SW 1271 (cell line): ENCODE measurements at regions not wholly inside any gene's neighbourhood (a gene's known extent, or its start where the extent isn't known, plus 50 kb on each side); places are given as distances from the start of the nearest gene placed in this dataset.

Experiments used
- DNase-seq, 2 experiments: peaks; one replicate each; lab custom pipeline; 2025; lab: John Stamatoyannopoulos, UW

DNA sequence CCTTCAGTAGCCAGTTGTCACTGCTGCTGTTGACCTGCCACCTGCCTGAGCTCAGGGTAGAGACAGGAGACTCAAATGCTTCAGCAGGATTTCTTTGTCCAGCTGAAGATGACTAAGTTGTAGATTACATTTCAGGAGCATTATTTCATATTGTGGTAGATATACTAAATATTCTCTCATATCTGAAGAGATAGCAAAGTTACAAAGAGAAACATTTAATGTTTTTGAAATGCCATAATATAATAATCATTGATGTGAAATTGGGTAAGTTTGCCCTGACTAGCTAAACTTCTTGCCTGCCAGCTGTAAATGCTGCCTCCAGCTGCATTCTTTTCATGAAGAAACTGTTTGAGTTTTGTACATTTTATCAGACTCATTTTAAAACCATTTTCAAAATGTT is 247.6 kb upstream of the CNKSR2 start:
- no peak for DNase-seq

DNA sequence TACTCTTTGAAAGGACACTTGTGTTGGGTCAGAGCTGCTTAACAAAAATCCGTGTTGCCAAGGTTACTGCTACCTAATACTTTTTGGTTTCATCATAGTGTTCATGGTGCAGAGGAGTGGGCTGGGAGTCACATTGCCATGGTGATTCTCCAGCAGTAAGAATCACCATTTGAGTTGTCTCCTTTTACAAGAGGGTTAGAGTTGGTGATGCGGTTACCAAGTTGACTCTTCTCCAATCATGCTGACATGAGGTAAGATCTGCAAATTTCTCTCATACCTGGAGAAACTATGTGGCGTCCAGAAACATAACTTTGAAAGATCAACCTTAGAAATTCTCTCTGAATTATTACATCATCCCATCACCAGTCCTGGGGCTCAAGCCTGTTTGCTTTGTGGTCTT is 242.9 kb upstream of the CNKSR2 start:
- DNase-seq, result no peak

- no peak for DNase-seq
Measured at GRCh38 chrX:21131786-21132185, 242.4 kb upstream of the CNKSR2 start.

DNA sequence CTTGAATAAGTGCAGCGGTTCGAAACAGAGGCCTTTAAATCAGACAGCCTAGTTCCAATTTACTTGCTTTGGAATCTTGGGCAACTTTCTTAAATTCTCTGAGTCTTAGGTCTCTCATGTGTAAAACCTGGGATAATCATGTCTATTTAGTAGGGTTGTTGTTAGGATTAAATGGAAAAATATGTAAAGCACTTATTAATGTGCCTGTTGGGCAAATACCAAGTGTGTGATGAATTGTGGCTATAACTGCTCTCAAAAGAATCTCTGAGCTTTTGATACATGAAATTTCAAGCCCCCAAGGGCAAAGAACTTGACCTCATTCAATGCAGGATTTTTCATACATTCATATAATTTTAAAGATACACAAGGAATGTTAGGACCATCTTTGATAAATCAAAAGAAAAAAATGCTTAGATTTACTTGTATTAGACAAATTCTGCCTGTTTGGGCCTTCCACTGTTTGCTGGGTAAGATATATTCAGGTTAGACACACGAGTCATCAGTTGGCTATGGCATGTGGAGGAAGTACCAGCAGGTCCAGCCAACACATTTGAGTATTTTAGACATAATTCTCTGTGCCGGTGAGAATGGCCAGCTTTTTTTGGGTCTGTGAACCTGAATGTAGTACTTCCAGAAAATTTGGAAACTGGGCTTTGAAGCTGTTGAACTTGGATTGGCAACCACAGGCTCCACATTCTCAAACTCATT is 241.4 kb upstream of the CNKSR2 start:
- DNase-seq, result no peak

DNA sequence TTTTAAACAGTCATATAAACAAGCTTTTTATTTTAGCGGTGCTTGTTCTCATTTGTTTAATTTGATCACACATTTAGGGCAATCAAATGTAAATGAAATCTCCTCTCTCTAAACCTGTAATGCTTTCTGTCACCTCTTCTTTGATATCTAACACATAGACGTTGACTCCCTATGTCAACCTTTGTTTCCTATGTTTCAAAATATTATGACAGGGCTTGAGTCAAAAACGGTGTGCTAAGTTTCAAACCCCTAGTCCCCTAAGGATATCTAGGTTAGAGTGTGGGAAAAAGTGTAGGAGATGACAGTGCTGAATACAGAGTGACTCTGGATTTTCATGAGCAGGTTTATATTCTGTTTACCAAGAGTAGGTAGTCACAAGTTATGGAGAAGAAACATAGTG is 224.0 kb upstream of the CNKSR2 start:
- DNase-seq, result no peak

- DNase-seq, result no peak
Measured at GRCh38 chrX:21151051-21151450, 223.2 kb upstream of the CNKSR2 start.

GRCh38 chrX:21153033-21153432 is 221.2 kb upstream of the CNKSR2 start:
- DNase-seq, result no peak

- no peak for DNase-seq
Measured at GRCh38 chrX:21153503-21153902, 220.7 kb upstream of the CNKSR2 start.

DNA sequence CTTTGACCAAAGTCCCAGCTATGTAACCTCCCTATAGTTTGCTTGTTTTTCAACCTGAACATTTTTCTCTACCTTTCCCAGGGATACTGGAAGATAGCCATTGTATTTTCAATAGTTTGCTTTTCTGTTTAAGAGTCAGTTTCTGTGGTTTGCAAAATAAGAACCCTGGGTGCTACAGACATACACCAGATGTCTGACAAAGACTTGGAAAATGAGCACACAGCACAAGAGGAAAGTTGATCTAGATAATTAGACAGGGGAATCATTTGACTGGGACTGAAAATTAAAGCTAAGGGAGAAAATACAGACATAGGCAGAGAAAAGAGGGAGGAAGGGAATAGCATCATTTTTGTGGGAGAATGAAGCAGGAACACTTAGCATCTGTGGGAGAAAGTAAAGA is 218.3 kb upstream of the CNKSR2 start:
- no peak for DNase-seq

DNA sequence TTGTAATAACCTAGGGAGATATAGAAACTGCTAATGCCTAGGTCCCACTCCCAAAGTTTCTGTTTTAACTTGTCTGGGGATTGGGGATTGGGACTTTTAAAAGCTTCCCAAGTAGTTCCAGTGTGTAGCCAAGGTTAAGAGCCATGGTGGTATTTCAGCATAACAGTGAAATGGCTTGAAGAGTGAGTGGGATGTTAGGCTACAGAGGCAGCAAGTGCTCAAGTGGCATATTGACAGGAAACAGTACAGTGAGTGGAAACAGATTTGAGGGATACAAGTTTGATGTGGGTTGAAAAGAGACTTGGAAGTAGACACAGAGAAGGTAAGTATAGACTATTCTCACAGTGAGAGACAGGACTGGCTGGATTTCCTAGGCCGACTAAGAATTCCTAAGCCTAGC is 217.6 kb upstream of the CNKSR2 start:
- DNase-seq, result no peak

GRCh38 chrX:21158678-21159077 is 215.5 kb upstream of the CNKSR2 start:
- DNase-seq, result no peak

DNA sequence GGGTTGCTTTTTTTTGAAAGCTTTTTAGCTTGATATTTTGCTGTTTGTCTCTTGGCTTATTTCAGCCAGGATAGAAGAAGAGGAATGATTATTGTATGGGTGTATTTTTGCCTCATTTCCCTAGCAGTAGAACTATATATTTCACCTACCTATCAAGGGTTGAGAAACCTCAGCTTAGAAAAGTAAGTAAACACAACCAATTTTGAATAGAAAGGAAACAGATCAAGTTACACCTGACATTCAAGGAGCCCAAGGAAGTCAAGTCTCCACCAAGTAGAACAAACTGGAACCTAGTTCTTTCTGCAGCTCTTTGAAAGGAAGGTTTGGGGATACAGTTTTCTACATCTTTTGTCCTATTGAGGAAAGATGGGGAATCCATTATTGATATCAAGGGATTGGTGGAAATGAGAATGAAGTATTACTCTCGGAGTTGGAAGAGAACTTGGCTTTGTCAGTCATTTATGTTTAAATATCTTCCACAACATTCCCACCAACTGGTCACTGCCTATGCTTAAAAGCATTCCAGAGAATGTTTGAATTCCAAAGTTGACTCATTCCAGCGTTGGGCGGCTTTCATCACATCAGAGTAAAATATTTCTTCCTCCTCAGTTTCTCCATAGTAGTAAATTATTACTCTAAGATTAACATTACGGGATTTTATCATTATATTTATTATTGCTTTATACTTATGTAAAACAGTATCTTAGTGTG is 207.8 kb upstream of the CNKSR2 start:
- DNase-seq, result peak in 1 of 2 experiments; percentile 28

DNA sequence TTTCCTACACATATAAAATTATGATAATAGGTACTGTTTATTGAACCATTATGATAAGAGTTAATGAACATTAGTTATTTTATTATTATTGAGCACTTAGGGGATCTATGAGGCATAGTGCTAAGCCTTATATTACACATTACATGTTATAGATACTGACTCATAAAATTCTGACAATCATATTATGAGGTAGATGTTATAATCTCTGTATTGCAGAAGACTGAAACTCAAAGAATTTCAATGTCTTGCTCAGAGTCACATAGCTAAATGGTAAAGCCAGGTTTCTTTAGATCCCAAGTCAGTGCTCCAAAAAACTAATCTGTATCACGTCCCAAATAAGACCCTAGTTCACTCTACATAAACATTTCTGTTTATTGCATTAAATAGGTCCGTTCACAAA is 207.2 kb upstream of the CNKSR2 start:
- no peak for DNase-seq

GRCh38 chrX:21167494-21167893 is 206.7 kb upstream of the CNKSR2 start:
- no peak for DNase-seq

- DNase-seq, result no peak
Measured at GRCh38 chrX:21168401-21169160, 205.6 kb upstream of the CNKSR2 start.

DNA sequence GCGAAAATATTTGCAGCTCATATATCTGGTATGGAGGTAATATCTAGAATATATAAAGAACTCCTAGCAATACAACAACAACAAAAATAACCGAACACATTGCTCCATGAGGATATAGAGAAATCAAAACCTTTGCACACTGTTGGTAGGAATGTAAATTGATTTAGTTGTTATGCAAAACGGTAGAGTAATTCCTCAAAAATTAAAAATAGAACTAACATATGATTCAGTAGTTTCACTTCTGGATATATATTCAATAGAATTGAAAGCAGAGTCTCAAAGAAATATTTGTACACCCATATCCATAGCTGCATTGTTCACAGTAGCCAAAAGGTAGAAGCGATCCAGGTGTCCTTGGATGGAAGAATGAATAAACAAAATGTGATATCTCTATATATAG is 203.0 kb upstream of the CNKSR2 start:
- DNase-seq, result no peak

DNA sequence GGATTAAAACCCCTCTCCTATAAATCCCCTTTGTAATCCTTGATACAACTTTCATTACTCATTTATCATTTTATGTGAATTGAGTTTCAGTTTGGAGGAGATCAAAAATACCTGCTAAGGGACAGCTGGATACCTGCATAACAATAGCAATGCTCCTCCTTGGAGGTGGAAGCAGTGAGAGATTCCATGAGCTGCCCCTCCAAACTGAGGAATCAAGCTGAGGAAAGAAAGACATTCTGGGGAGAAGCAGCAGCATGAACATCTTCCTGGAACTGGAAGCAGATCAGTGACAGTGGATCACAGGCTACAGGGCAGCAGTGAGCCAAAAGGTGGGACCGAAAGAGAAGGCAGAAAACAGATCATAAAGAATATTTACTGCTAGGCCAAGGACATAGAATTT is 199.8 kb upstream of the CNKSR2 start:
- no peak for DNase-seq

DNA sequence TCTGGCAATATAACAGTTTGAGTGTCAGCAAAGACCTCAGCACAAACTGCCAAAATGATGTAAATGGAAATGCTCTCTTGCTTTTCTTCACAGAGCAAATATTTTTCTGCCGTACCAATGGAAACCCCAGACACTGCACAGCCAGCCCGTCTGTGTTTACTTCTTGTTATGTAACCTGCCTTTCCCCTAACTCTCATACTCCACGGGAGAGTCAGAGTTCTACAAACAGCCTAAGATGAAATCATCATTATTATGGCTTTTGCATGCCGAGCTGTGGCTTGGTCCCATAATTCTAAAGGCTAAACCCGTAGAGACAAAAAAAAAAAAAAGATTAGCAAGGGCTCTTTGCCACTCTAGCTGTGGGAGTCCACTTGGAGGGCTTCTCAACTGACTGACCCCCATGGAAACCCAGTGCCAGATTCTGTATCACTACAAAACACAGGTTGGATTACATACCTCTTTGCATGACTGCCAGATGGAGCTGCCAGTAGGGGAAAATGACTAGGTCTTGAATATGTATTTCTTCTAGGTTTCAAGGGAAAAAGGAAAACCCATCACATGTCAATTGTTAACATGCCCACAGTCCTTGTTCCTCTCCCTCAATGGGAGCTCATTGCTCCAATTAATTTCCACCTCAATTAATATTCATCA is 197.2 kb upstream of the CNKSR2 start:
- no peak for DNase-seq

DNA sequence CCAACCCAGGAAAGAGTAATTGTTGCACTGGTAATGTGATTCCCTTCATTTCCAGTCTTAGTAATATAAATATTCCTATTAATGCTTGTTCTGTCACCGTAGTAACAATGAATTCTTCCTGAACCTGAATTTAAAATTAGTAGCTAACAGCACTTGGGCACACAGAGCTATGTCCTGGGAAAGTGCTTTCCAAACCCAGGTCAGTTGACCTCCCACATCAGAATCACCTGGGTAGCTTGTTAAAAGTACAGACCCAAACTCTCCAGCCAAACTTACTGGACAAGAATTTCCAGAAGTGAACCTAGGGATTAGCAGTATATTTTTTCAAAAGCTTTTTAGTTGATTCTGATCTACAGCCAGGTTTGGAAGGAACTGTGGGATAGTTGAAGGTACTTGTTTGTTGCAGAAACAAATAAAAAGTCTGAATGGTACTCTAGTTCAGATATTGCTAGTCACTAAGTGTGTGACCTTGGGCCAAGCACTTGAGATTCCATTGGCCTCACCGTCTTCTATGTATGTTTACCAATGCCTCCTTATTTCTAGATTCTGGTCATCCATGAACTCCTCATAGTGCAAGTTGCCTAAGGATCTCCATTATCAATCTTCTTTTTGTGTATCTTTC is 192.9 kb upstream of the CNKSR2 start:
- DNase-seq, result no peak

- DNase-seq, result no peak
Measured at GRCh38 chrX:21193196-21193595, 181.0 kb upstream of the CNKSR2 start.

DNA sequence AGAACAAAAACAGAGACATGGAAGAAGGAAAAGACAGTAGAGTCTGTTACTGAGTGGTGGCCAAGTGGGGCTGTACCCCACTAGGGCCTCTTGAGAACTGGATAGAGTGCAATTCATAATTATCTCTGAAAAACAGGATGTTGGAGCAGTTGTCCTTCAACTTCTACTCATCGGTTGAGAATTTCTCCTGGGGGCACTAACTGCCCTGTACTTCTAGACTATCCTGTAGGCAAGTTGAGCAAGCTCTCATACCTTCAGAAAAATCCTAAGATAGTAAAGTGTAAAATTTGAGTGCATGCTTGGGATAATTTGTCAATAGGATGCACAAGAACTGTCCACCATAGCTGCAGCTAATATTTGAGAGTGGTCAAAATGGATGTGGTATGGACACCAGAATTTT is 179.7 kb upstream of the CNKSR2 start:
- no peak for DNase-seq

DNA sequence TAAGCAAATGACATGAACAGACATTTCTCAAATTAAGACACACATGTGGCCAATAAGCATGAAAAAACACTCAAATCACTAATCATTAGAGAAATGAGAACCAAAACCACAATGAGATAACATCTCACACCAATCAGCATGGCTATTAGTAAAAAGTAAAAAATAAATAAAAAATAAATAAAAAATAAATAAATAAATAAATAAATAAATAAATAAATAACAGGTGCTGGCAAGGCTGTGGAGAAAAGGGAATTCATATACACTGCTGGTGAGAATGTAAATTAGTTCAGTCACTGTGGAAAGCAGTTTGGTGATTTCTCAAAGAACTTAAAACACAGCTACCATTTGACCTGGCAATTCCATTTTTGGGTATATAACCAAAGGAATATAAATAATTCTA is 167.1 kb upstream of the CNKSR2 start:
- DNase-seq, result no peak
